GM19025 (cell line): ENCODE measurements at regions not wholly inside any gene's neighbourhood (a gene's known extent, or its start where the extent isn't known, plus 50 kb on each side); places are given as distances from the start of the nearest gene placed in this dataset.

Experiments used
- ATAC-seq: cut with Tn5 transposase; IDR thresholded peaks from one replicate; pipeline ENCODE4 v1.9.1; 2021; ENCODE audit warnings: mild to moderate bottlenecking, low read depth, moderate library complexity; ENCODE audit not compliant: unreplicated experiment

GRCh38 chr15:88322461-88322860, 65.9 kb upstream of the NTRK3 start:
- ATAC-seq = no peak

- ATAC-seq = no peak
Measured at GRCh38 chr15:88321271-88321670, 64.7 kb upstream of the NTRK3 start.

- ATAC-seq = no peak
Measured at GRCh38 chr15:88316586-88316985, 60.0 kb upstream of the NTRK3 start.

- no peak for ATAC-seq
Measured at GRCh38 chr15:88315221-88315878, 58.8 kb upstream of the NTRK3 start.

- no peak for ATAC-seq
Measured at GRCh38 chr15:88312941-88313579, 56.5 kb upstream of the NTRK3 start.

GRCh38 chr15:88309363-88309762, 52.8 kb upstream of the NTRK3 start:
- ATAC-seq = no peak

- no peak for ATAC-seq
Measured at GRCh38 chr15:88307344-88307743, 50.8 kb upstream of the NTRK3 start.
